ENCODE measurements at regions not wholly inside any gene's neighbourhood (a gene's known extent, or its start where the extent isn't known, plus 50 kb on each side); places are given as distances from the start of the nearest gene placed in this dataset.

DNA sequence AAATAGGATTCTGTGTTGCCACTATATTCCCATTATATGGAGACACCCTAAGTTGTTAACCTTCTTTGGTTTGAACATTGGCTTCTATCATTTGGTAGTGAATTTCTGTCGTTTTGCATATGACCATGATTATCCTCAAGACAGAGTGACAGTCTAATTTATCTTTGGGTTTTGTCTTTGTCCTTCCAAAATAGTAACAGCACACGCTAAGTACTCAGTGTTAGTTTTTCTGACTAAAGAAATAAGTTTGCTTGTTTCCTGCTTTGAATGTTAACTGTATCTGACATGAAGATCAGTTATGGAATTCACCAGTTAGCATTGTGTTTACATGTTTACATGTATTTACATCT, 352.5 kb upstream of the GRM7 start:
- TF ChIP-seq, protein P1, sequence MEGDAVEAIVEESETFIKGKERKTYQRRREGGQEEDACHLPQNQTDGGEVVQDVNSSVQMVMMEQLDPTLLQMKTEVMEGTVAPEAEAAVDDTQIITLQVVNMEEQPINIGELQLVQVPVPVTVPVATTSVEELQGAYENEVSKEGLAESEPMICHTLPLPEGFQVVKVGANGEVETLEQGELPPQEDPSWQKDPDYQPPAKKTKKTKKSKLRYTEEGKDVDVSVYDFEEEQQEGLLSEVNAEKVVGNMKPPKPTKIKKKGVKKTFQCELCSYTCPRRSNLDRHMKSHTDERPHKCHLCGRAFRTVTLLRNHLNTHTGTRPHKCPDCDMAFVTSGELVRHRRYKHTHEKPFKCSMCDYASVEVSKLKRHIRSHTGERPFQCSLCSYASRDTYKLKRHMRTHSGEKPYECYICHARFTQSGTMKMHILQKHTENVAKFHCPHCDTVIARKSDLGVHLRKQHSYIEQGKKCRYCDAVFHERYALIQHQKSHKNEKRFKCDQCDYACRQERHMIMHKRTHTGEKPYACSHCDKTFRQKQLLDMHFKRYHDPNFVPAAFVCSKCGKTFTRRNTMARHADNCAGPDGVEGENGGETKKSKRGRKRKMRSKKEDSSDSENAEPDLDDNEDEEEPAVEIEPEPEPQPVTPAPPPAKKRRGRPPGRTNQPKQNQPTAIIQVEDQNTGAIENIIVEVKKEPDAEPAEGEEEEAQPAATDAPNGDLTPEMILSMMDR (IDR thresholded peaks at IDR 0.05; ENCODE audit: insufficient read depth, low read length, poor library complexity, severe bottlenecking), result no peak
- no peak for TF ChIP-seq EZH2phosphoT487 (conservative IDR thresholded peaks at IDR 0.05; ENCODE audit: low read length)
